ENCODE measurements at regions not wholly inside any gene's neighbourhood (a gene's known extent, or its start where the extent isn't known, plus 50 kb on each side); places are given as distances from the start of the nearest gene placed in this dataset.

DNA sequence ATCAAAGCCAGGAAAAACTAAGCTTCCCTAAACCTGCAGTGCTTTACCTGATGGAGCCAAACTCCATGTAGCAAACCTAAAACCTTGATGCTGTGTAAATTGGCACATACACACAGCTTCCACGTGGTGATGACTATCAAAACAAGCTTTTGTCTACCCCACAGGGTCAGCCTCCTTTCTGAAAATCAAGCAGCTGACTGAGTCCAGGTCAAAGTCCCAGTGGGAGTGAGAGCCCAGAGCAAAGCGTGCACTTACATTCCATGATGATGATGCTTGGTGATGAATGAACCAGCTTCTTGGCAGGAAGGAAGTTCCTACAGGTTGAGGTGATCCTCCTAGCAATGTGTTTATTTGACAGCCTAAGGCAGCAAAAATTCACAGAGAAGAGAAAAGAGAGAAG lies 630.0 kb upstream of the TBX3 start:
- TF ChIP-seq JUND (IDR thresholded peaks at IDR 0.05) = no peak
- TF ChIP-seq, protein P1, sequence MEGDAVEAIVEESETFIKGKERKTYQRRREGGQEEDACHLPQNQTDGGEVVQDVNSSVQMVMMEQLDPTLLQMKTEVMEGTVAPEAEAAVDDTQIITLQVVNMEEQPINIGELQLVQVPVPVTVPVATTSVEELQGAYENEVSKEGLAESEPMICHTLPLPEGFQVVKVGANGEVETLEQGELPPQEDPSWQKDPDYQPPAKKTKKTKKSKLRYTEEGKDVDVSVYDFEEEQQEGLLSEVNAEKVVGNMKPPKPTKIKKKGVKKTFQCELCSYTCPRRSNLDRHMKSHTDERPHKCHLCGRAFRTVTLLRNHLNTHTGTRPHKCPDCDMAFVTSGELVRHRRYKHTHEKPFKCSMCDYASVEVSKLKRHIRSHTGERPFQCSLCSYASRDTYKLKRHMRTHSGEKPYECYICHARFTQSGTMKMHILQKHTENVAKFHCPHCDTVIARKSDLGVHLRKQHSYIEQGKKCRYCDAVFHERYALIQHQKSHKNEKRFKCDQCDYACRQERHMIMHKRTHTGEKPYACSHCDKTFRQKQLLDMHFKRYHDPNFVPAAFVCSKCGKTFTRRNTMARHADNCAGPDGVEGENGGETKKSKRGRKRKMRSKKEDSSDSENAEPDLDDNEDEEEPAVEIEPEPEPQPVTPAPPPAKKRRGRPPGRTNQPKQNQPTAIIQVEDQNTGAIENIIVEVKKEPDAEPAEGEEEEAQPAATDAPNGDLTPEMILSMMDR (IDR thresholded peaks at IDR 0.05 in 2 of 3, conservative IDR thresholded peaks at IDR 0.05 in 1 of 3; ENCODE audit: borderline replicate concordance in 1 of 3, insufficient read depth in 1 of 3, low read depth in 2 of 3, low read length in 2 of 3) = no peak
- TF ChIP-seq CEBPB (IDR thresholded peaks at IDR 0.05; ENCODE audit: low read depth) = no peak

Data from HCT116 (cell line).